ENCODE measurements at regions not wholly inside any gene's neighbourhood (a gene's known extent, or its start where the extent isn't known, plus 50 kb on each side); places are given as distances from the start of the nearest gene placed in this dataset.

DNA sequence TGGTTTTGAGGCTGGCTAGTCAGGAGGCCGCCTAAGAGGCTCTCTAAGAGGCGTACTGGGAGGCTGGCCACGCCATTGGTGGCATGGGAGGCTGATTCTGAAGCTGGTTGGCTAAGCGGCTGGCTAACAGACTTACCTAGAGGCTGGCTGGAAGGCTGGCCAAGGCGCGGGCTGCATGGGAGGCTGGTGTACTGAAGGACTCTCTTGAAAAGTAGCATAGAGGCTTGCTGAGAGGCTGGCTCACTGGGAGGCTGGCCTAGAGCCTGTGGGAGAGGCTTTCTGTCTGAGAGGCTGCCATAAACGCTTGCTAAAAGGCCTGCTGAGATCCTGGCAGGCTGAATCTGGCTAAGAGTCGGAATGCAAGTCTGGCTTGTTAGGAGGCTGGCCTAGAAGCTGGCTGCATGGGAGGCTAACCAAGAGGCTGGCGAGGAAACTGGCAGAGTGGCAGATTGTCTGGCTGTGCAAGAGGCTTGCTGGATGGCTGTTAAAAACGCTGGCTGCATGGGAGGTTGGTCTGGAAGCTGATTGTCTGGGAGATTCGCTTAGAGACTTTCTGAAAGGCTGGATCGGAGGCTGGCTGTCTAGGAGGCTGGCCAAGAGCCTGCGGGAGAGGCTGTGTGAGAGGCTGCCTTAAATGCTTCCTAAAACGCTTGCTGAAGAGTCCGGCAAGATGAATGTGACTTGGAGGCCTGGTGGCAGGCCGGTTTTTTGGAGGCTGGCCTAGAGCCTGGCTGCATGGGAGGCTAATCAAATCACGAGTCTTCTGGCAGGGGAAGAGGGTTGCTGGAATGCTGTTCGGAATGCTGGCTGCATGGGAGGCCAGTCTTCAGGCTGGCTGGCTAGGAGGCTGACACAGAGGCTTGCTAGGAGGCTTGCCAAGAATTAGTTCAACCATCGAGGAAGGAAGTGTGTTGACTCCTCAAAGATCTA, 134.2 kb downstream of the OR13A1 start:
- TF ChIP-seq ZNF423 (CRISPR knock-in tag; IDR thresholded peaks at IDR 0.05) (no peak), ZSCAN18 (CRISPR knock-in tag; IDR thresholded peaks at IDR 0.05) (no peak), CTCF (IDR thresholded peaks at IDR 0.05) (no peak), RELA (CRISPR knock-in tag; IDR thresholded peaks at IDR 0.05; ENCODE audit: borderline replicate concordance) (no peak), MXD4 (CRISPR knock-in tag; IDR thresholded peaks at IDR 0.05; ENCODE audit: borderline replicate concordance) (no peak), SP1 (CRISPR knock-in tag; conservative IDR thresholded peaks at IDR 0.05) (no peak), ATF3 (CRISPR knock-in tag; conservative IDR thresholded peaks at IDR 0.05) (no peak), FOXP1 (CRISPR knock-in tag; IDR thresholded peaks at IDR 0.05; ENCODE audit: borderline replicate concordance) (no peak)
- TF ChIP-seq, protein P1, sequence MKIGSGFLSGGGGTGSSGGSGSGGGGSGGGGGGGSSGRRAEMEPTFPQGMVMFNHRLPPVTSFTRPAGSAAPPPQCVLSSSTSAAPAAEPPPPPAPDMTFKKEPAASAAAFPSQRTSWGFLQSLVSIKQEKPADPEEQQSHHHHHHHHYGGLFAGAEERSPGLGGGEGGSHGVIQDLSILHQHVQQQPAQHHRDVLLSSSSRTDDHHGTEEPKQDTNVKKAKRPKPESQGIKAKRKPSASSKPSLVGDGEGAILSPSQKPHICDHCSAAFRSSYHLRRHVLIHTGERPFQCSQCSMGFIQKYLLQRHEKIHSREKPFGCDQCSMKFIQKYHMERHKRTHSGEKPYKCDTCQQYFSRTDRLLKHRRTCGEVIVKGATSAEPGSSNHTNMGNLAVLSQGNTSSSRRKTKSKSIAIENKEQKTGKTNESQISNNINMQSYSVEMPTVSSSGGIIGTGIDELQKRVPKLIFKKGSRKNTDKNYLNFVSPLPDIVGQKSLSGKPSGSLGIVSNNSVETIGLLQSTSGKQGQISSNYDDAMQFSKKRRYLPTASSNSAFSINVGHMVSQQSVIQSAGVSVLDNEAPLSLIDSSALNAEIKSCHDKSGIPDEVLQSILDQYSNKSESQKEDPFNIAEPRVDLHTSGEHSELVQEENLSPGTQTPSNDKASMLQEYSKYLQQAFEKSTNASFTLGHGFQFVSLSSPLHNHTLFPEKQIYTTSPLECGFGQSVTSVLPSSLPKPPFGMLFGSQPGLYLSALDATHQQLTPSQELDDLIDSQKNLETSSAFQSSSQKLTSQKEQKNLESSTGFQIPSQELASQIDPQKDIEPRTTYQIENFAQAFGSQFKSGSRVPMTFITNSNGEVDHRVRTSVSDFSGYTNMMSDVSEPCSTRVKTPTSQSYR (CRISPR knock-in tag; IDR thresholded peaks at IDR 0.05), result no peak
